Fibroblast of the aortic adventitia (primary cell): ENCODE measurements at regions not wholly inside any gene's neighbourhood (a gene's known extent, or its start where the extent isn't known, plus 50 kb on each side); places are given as distances from the start of the nearest gene placed in this dataset.

Experiments
- DNase-seq: peaks from one replicate; pipeline ENCODE4 v3.0.0-alpha.2; 2010; ENCODE audit warnings: low read depth
- H3K4me3 ChIP-seq: 2 replicates; pipeline ENCODE4 v1.5.1; 2011; ENCODE audit warnings: low read depth, mild to moderate bottlenecking, control low read depth, low read length, moderate library complexity
- CTCF ChIP-seq: IDR thresholded peaks from 2 replicates; pipeline ENCODE4 v1.5.1; 2011; ENCODE audit warnings: mild to moderate bottlenecking, low read length, control low read depth, inconsistent platforms; ENCODE audit not compliant: insufficient read depth

DNA sequence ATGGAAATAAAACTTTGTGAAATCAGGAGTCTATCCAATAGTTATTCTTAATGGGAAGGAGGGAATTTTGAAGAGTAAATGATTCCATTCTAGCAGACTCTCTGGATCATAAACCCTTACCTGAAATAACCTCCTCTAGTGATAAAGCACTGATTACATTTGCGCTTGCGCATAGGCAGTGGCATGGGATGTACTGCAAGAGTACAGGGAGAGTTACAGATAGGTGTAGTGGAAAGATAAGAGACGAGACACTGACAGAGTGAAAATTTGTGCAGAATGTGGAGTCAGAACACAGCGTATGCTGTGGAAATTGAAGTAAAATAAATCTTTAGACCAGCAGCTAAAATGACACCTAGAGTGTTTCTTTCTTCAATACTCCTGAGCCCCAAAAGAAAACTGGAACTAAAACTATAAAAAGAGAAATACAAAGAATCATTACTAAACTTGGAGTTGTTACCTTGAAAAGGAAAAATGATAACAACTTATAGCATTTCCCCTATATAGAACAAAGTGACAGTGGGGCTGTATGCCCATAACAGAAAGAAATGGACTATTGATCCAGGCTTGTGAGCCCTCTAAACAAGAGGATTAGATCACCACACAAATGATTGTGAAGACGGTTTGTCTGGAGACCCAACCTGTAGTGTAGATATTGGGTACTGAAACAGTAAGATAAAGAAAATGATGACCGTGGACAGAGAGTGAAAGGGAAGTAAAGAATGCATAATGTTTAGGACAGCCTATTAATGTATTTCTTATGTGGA, 1471.2 kb upstream of the NUDT12 start:
- H3K4me3 ChIP-seq: no peak overlapping the region
- no peak for DNase-seq
- no peak for TF ChIP-seq CTCF

GRCh38 chr5:105032917-105033316, 1470.3 kb upstream of the NUDT12 start:
- H3K4me3 ChIP-seq: no peak overlapping the region
- no peak for TF ChIP-seq CTCF
- DNase-seq: no peak

- H3K4me3 ChIP-seq: no peak overlapping the region
- DNase-seq: no peak
- no peak for TF ChIP-seq CTCF
These were observed 1467.6 kb upstream of the NUDT12 start for GRCh38 chr5:105030153-105030552.

DNA sequence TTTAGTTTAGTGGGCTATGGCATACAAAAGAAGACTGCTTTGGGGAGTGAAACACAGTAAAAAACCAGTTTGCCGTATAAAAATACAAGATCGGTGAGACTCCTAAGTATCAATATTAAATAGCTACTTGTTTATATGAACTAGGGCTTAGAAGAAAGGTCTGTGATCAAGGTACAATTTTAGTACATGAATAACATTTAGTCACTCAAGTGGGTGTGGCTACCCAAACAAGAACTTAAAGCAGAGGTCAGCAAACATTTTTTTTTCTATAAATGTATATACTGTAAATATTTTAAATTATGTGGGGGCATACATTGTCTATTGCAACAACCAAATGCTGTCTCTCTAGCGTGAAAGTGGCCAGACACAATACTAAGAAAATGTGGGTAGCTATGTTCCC, 1452.5 kb upstream of the NUDT12 start:
- H3K4me3 ChIP-seq: no peak overlapping the region
- DNase-seq: no peak
- no peak for TF ChIP-seq CTCF

DNA sequence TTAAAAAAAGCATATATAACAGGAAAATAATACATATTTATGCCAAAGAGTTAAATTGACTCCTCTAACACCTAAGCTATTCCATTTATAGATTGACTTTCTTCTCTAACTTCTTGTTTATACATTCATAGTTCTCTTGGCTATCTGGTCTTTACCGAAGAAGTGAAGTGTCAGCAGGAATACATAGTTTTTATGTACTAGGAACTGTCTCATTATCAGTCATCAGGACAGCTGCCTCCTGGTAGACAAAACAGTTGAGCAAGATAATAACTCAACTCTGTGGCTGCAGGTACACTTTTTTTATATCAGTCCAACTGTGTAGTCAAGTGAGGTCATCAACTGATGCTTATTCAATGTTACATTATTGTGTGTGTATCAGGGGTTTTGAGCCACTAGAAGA, 1436.0 kb upstream of the NUDT12 start:
- no peak for TF ChIP-seq CTCF
- no peak for DNase-seq
- H3K4me3 ChIP-seq: no peak overlapping the region

DNA sequence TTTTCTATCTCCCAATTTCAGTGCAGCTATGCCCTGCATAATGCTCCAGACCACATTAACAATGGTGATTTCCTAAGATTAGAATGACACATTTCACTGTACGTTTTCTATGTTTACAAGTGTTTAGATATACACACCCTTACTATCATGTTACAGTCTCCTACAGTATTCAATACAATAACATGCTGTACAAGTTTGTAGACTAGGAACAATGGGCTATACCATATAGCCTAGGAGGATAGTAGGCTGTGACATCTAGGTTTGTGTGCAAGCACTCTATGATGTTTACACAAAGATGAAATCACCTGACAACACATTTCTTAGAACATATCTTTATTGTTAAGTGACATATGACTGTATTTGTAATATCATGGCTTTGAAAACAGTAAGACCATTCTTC, 1435.6 kb upstream of the NUDT12 start:
- H3K4me3 ChIP-seq: no peak overlapping the region
- TF ChIP-seq CTCF: no peak

GRCh38 chr5:104987074-104987473, 1424.5 kb upstream of the NUDT12 start:
- DNase-seq: no peak
- no peak overlapping the region for H3K4me3 ChIP-seq
- TF ChIP-seq CTCF: no peak

More for the DNA sequence above, 1435.6 kb upstream of the NUDT12 start:
- DNase-seq: no peak
